Activated gamma-delta T cell treated with Interleukin-2 at 50 U/mL for 16 hours (primary cell): ENCODE measurements at regions not wholly inside any gene's neighbourhood (a gene's known extent, or its start where the extent isn't known, plus 50 kb on each side); places are given as distances from the start of the nearest gene placed in this dataset.
A peak's percentile ranks its signal among the peaks of the same experiment; 100 is the strongest.

Experiments
- DNase-seq: peaks from one replicate; pipeline ENCODE4 v3.0.0-alpha.2; 2020

GRCh38 chr13:33723772-33724435 is 94.0 kb upstream of the RFC3 start:
- DNase-seq = peak; percentile 43

- no peak for DNase-seq
Measured at GRCh38 chr13:33725340-33725739, 92.6 kb upstream of the RFC3 start.

GRCh38 chr13:33727297-33728083 is 90.5 kb upstream of the RFC3 start:
- DNase-seq = no peak

GRCh38 chr13:33728271-33729037 is 89.5 kb upstream of the RFC3 start:
- DNase-seq = no peak

GRCh38 chr13:33730147-33730546 is 87.8 kb upstream of the RFC3 start:
- DNase-seq = no peak

- no peak for DNase-seq
Measured at GRCh38 chr13:33730619-33731018, 87.3 kb upstream of the RFC3 start.

- no peak for DNase-seq
Measured at GRCh38 chr13:33735276-33735675, 82.7 kb upstream of the RFC3 start.

- no peak for DNase-seq
Measured at GRCh38 chr13:33739254-33739653, 78.7 kb upstream of the RFC3 start.

GRCh38 chr13:33740134-33740538 is 77.8 kb upstream of the RFC3 start:
- DNase-seq = no peak

- DNase-seq = no peak
Measured at GRCh38 chr13:33742321-33742720, 75.6 kb upstream of the RFC3 start.

GRCh38 chr13:33743438-33744368 is 74.2 kb upstream of the RFC3 start:
- DNase-seq = no peak

GRCh38 chr13:33744589-33745369 is 73.2 kb upstream of the RFC3 start:
- DNase-seq = no peak

- no peak for DNase-seq
Measured at GRCh38 chr13:33745370-33746324, 72.3 kb upstream of the RFC3 start.

- no peak for DNase-seq
Measured at GRCh38 chr13:33746867-33747266, 71.1 kb upstream of the RFC3 start.

GRCh38 chr13:33751151-33751550 is 66.8 kb upstream of the RFC3 start:
- DNase-seq = no peak

GRCh38 chr13:33752094-33752493 is 65.9 kb upstream of the RFC3 start:
- DNase-seq = no peak

GRCh38 chr13:33752597-33752996 is 65.4 kb upstream of the RFC3 start:
- DNase-seq = no peak

- no peak for DNase-seq
Measured at GRCh38 chr13:33756929-33757328, 61.0 kb upstream of the RFC3 start.

GRCh38 chr13:33757713-33758112 is 60.2 kb upstream of the RFC3 start:
- DNase-seq = no peak

- DNase-seq = no peak
Measured at GRCh38 chr13:33758113-33758512, 59.8 kb upstream of the RFC3 start.

GRCh38 chr13:33761740-33762139 is 56.2 kb upstream of the RFC3 start:
- no peak for DNase-seq
